ENCODE measurements at regions not wholly inside any gene's neighbourhood (a gene's known extent, or its start where the extent isn't known, plus 50 kb on each side); places are given as distances from the start of the nearest gene placed in this dataset.

GRCh38 chr12:107513636-107514400 lies 171.8 kb upstream of the PWP1 start:
- TF ChIP-seq EZH2 (IDR thresholded peaks at IDR 0.05; ENCODE audit: low read length, missing control alignments) (no peak), CTCF (conservative IDR thresholded peaks at IDR 0.05 in 1 of 2, IDR thresholded peaks at IDR 0.05 in 1 of 2; ENCODE audit: low read depth in 1 of 2, low read length in 2 of 2) (no peak)

Measured in fibroblast of lung (primary cell).